ENCODE measurements at regions not wholly inside any gene's neighbourhood (a gene's known extent, or its start where the extent isn't known, plus 50 kb on each side); places are given as distances from the start of the nearest gene placed in this dataset.

- no peak for TF ChIP-seq CTCF (IDR thresholded peaks at IDR 0.05; ENCODE audit: poor library complexity, severe bottlenecking)
- no peak for TF ChIP-seq SMC3 (conservative IDR thresholded peaks at IDR 0.05; ENCODE audit: poor library complexity)
These were observed 141.9 kb downstream of the MYCN start for GRCh38 chr2:16082276-16082675.
